ENCODE measurements at regions not wholly inside any gene's neighbourhood (a gene's known extent, or its start where the extent isn't known, plus 50 kb on each side); places are given as distances from the start of the nearest gene placed in this dataset.

GRCh38 chr4:138405934-138406567 is 163.9 kb upstream of the SLC7A11 start:
- peaks cover 0 to 1% of the 10 kb centered on the region in 2 donors for H3K9me3 Mint-ChIP-seq
- H3K4me1 Mint-ChIP-seq (ENCODE audit: low read depth in 2 of 2), result no peaks in the 10 kb centered on the region
- no peak for DNase-seq
- H3K27me3 Mint-ChIP-seq, result no peaks in the 10 kb centered on the region
- no peak overlapping the region for H3K4me3 Mint-ChIP-seq
- no peak overlapping the region for H3K27ac Mint-ChIP-seq
- ATAC-seq (replicated peaks), result no peak
- H3K36me3 Mint-ChIP-seq (ENCODE audit: insufficient read depth), result no peaks in the 10 kb centered on the region

DNA sequence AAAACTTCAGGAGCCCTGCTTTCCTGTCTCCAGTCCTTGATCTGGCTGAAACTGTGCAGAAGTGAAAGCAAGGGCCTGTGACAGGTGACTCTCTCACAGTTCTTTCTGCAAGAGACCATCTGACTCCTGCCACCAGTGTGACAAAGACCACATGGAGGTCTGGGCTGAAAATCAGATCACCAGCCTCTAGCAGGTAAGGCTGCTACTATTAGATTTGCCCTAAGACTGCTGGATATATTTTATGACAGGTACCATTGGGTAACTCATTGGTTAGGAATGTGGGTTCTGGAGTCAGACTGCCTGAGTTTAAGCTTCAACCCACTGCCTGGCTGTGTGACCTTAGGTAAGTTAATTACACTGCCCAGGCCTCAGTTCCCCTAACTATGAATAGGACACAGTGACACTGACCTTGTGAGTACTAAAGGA is 163.3 kb upstream of the SLC7A11 start:
- Mint-ChIP-seq H3K4me1 (ENCODE audit: low read depth in 2 of 2) (no peaks in the 10 kb centered on the region), H3K9me3 (peaks cover 0 to 1% of the 10 kb centered on the region in 2 donors), H3K4me3 (no peak overlapping the region), H3K27me3 (no peaks in the 10 kb centered on the region), H3K27ac (no peak overlapping the region), H3K36me3 (ENCODE audit: insufficient read depth) (no peaks in the 10 kb centered on the region)
- ATAC-seq (replicated peaks) (no peak), DNase-seq (no peak)

- no peak overlapping the region for H3K4me3 Mint-ChIP-seq
- no peaks in the 10 kb centered on the region for H3K27me3 Mint-ChIP-seq
- H3K36me3 Mint-ChIP-seq (ENCODE audit: insufficient read depth), result no peaks in the 10 kb centered on the region
- no peak for DNase-seq
- H3K27ac Mint-ChIP-seq, result no peak overlapping the region
- no peak for ATAC-seq (replicated peaks)
- no peaks in the 10 kb centered on the region for H3K4me1 Mint-ChIP-seq (ENCODE audit: low read depth in 2 of 2)
- peaks cover 0 to 1% of the 10 kb centered on the region in 2 donors for H3K9me3 Mint-ChIP-seq
Observed at GRCh38 chr4:138404801-138405200, 162.7 kb upstream of the SLC7A11 start.

GRCh38 chr4:138404251-138404650 is 162.1 kb upstream of the SLC7A11 start:
- H3K36me3 Mint-ChIP-seq (ENCODE audit: insufficient read depth), result no peaks in the 10 kb centered on the region
- DNase-seq (no peak), ATAC-seq (replicated peaks) (no peak)
- no peaks in the 10 kb centered on the region for H3K27me3 Mint-ChIP-seq
- H3K9me3 Mint-ChIP-seq, result peaks cover 0 to 1% of the 10 kb centered on the region in 2 donors
- H3K27ac Mint-ChIP-seq, result no peak overlapping the region
- H3K4me1 Mint-ChIP-seq (ENCODE audit: low read depth in 2 of 2), result no peaks in the 10 kb centered on the region
- H3K4me3 Mint-ChIP-seq, result no peak overlapping the region

GRCh38 chr4:138401334-138401733 is 159.2 kb upstream of the SLC7A11 start:
- no peak for ATAC-seq (replicated peaks)
- Mint-ChIP-seq H3K9me3 (peaks cover 0 to 3% of the 10 kb centered on the region in 2 donors), H3K4me1 (ENCODE audit: low read depth in 2 of 2) (no peaks in the 10 kb centered on the region), H3K27me3 (no peaks in the 10 kb centered on the region), H3K4me3 (no peak overlapping the region), H3K27ac (no peak overlapping the region), H3K36me3 (ENCODE audit: insufficient read depth) (no peaks in the 10 kb centered on the region)
- DNase-seq, result no peak

GRCh38 chr4:138400543-138400942 is 158.4 kb upstream of the SLC7A11 start:
- Mint-ChIP-seq H3K4me1 (ENCODE audit: low read depth in 2 of 2) (no peaks in the 10 kb centered on the region), H3K9me3 (peaks cover 0 to 3% of the 10 kb centered on the region in 2 donors), H3K4me3 (no peak overlapping the region), H3K27me3 (no peaks in the 10 kb centered on the region), H3K36me3 (ENCODE audit: insufficient read depth) (no peaks in the 10 kb centered on the region), H3K27ac (no peak overlapping the region)
- DNase-seq (no peak), ATAC-seq (replicated peaks) (no peak)

GRCh38 chr4:138400066-138400465 is 157.9 kb upstream of the SLC7A11 start:
- ATAC-seq (replicated peaks) (no peak), DNase-seq (no peak)
- Mint-ChIP-seq H3K27ac (no peak overlapping the region), H3K4me3 (no peak overlapping the region), H3K36me3 (ENCODE audit: insufficient read depth) (no peaks in the 10 kb centered on the region), H3K4me1 (ENCODE audit: low read depth in 2 of 2) (no peaks in the 10 kb centered on the region), H3K9me3 (peaks cover 0 to 5% of the 10 kb centered on the region in 2 donors), H3K27me3 (no peaks in the 10 kb centered on the region)

GRCh38 chr4:138399081-138399480 is 156.9 kb upstream of the SLC7A11 start:
- Mint-ChIP-seq H3K4me1 (ENCODE audit: low read depth in 2 of 2) (no peaks in the 10 kb centered on the region), H3K27me3 (no peaks in the 10 kb centered on the region), H3K9me3 (peaks cover 0 to 6% of the 10 kb centered on the region in 2 donors), H3K36me3 (ENCODE audit: insufficient read depth) (no peaks in the 10 kb centered on the region), H3K4me3 (no peak overlapping the region), H3K27ac (no peak overlapping the region)
- ATAC-seq (replicated peaks) (no peak), DNase-seq (no peak)

GRCh38 chr4:138398322-138398721 is 156.2 kb upstream of the SLC7A11 start:
- Mint-ChIP-seq H3K27me3 (no peaks in the 10 kb centered on the region), H3K27ac (no peak overlapping the region), H3K36me3 (ENCODE audit: insufficient read depth) (no peaks in the 10 kb centered on the region), H3K4me3 (no peak overlapping the region), H3K9me3 (peaks cover 0 to 5% of the 10 kb centered on the region in 2 donors), H3K4me1 (ENCODE audit: low read depth in 2 of 2) (no peaks in the 10 kb centered on the region)
- no peak for ATAC-seq (replicated peaks)
- no peak for DNase-seq

DNA sequence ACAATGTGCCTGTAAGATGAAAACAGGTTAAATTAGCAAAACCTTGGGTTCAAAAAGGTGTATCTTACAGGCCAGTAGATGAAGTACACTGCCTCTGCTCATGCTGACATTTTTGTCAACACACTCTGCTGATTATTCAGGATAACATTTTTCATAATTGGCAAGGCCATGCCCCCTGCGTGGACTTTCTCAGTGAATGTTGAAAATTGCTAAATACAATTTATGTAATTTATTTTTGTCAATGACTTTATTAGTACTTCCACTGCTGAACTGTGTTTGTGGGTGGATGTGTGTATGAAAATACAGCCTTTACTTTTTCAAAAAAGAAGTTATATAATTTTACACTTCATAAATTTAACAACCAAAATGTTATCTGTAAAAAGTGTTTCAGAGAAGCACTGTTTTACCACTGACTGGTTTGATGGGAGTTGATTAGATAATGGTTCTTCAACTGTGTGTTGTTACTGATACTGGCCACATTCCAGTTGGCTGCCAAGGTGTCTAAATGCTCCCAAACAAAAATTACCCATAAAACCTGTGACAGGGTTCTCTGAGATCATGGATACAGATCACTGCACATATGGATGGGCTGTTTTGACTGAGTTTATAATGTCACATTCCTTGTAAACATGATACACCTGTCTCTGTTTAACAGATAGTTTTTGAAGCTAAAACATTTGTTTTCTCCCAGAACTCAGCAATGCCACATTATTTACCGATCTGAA is 151.9 kb upstream of the SLC7A11 start:
- H3K27ac Mint-ChIP-seq, result no peak overlapping the region
- DNase-seq, result no peak
- no peaks in the 10 kb centered on the region for H3K27me3 Mint-ChIP-seq
- H3K4me1 Mint-ChIP-seq (ENCODE audit: low read depth in 2 of 2), result no peaks in the 10 kb centered on the region
- no peaks in the 10 kb centered on the region for H3K36me3 Mint-ChIP-seq (ENCODE audit: insufficient read depth)
- peaks cover 8 to 9% of the 10 kb centered on the region in 2 donors for H3K9me3 Mint-ChIP-seq
- no peak for ATAC-seq (replicated peaks)
- no peak overlapping the region for H3K4me3 Mint-ChIP-seq

DNA sequence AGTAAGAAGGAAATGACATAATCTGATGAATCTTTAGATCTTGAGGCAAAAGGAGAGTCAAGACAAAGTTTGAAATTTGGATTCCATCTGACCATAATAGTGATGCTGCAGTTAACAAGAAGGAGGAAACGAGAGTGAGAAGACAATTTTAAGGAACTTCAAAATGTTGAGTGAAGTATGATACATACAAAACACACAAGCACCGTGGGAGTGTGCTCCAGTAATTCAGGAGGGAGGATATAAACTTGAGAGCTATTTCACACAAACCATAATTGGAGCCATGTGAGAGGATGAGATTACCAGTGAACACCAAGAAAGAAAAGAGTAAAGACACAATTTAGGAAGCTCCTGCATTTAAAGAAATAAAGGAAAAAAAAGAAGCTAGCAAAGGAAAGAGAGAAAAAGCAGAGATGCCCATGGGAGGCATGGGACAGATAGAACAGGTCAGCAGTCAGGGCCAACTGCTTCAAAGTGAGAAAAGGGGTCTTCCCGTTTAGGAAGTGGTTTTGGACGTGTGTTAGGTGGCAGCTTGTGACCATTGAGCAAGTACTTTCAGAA is 150.7 kb upstream of the SLC7A11 start:
- Mint-ChIP-seq H3K36me3 (ENCODE audit: insufficient read depth) (no peaks in the 10 kb centered on the region), H3K9me3 (peaks cover 8 to 9% of the 10 kb centered on the region in 2 donors), H3K4me1 (ENCODE audit: low read depth in 2 of 2) (no peaks in the 10 kb centered on the region), H3K27ac (no peak overlapping the region), H3K4me3 (no peak overlapping the region), H3K27me3 (no peaks in the 10 kb centered on the region)
- ATAC-seq (replicated peaks), result no peak
- DNase-seq, result no peak

DNA sequence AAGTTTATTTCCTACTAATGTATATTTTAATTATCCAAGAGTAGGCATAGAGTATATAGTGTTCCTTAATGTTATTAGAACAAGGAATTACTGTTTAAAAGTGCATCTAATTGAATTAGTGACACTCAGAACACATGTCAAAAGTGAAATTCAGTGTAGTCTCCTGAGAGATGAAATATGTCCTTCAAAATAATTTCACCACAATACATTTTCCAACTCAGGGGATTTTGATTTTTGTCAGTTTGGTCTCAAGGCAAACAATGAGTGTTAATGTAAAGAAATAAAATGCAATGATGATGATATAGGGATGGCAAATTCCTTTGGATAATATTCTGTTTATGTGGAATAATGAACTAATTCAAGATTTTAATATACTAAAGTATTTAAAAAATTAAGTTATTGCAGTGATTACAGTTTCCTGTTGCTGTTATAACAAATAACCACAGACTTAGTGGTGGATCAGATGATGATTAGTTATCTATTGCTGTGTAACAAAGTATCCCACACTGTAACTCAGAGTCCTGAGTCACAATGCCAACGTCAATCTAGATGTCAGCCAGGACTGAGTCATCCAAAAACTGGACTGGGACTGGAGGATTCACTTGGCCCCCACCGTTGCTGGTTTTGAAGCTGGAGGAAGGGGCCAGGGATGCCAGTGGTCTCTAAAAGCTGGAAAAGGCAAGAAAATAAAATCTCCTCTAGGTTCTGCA is 148.0 kb upstream of the SLC7A11 start:
- no peak for ATAC-seq (replicated peaks)
- H3K4me1 Mint-ChIP-seq (ENCODE audit: low read depth in 2 of 2), result no peaks in the 10 kb centered on the region
- no peak overlapping the region for H3K27ac Mint-ChIP-seq
- no peak for DNase-seq
- H3K4me3 Mint-ChIP-seq, result no peak overlapping the region
- no peaks in the 10 kb centered on the region for H3K36me3 Mint-ChIP-seq (ENCODE audit: insufficient read depth)
- H3K9me3 Mint-ChIP-seq, result peaks cover 8% of the 10 kb centered on the region in 2 donors
- no peaks in the 10 kb centered on the region for H3K27me3 Mint-ChIP-seq

DNA sequence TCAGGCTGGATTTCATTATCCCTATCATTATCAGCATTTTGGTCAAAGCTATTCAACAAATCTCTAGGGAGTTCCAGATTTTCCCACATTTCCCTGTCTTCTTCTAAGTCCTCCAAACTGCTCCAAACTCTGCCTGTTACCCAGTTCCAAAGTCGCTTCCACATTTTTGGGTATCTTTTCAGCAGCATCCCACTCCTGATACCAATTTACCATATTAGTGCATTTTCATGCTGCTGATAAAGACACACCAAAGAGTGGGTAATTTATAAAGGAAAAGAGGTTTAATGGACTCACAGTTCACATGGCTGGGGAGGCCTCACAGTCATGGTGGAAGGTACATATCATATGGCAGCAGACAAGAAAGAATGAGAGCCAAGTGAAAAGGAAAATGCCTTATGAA is 132.8 kb upstream of the SLC7A11 start:
- H3K27ac Mint-ChIP-seq, result no peak overlapping the region
- no peaks in the 10 kb centered on the region for H3K36me3 Mint-ChIP-seq (ENCODE audit: insufficient read depth)
- no peaks in the 10 kb centered on the region for H3K4me1 Mint-ChIP-seq (ENCODE audit: low read depth in 2 of 2)
- DNase-seq, result no peak
- ATAC-seq (replicated peaks), result no peak
- H3K4me3 Mint-ChIP-seq, result no peak overlapping the region
- peaks cover 4 to 12% of the 10 kb centered on the region in 2 donors for H3K9me3 Mint-ChIP-seq
- H3K27me3 Mint-ChIP-seq, result no peaks in the 10 kb centered on the region

Measured in effector memory CD8-positive, alpha-beta T cell (primary cell).